ENCODE measurements at regions not wholly inside any gene's neighbourhood (a gene's known extent, or its start where the extent isn't known, plus 50 kb on each side); places are given as distances from the start of the nearest gene placed in this dataset.

- DNase-seq, result no peak
Measured at GRCh38 chr6:147621263-147621662, 112.8 kb downstream of the SAMD5 start.

- DNase-seq, result no peak
Measured at GRCh38 chr6:147621961-147622360, 113.5 kb downstream of the SAMD5 start.

- no peak for DNase-seq
Measured at GRCh38 chr6:147624946-147625515, 116.5 kb downstream of the SAMD5 start.

GRCh38 chr6:147625946-147626345 lies 117.5 kb downstream of the SAMD5 start:
- no peak for DNase-seq

GRCh38 chr6:147627411-147627810 lies 118.9 kb downstream of the SAMD5 start:
- DNase-seq, result no peak

GRCh38 chr6:147633191-147633590 lies 124.7 kb downstream of the SAMD5 start:
- DNase-seq, result no peak

- no peak for DNase-seq
Measured at GRCh38 chr6:147637620-147638195, 129.2 kb downstream of the SAMD5 start.

GRCh38 chr6:147639279-147639678 lies 130.8 kb downstream of the SAMD5 start:
- DNase-seq, result no peak

- DNase-seq, result no peak
Measured at GRCh38 chr6:147640606-147641005, 132.1 kb downstream of the SAMD5 start.

GRCh38 chr6:147641511-147641910 lies 133.0 kb downstream of the SAMD5 start:
- no peak for DNase-seq

- DNase-seq, result no peak
Measured at GRCh38 chr6:147642458-147642857, 134.0 kb downstream of the SAMD5 start.

- no peak for DNase-seq
Measured at GRCh38 chr6:147643341-147644200, 135.1 kb downstream of the SAMD5 start.

- DNase-seq, result no peak
Measured at GRCh38 chr6:147648916-147649315, 140.4 kb downstream of the SAMD5 start.

- no peak for DNase-seq
Measured at GRCh38 chr6:147651249-147652063, 143.0 kb downstream of the SAMD5 start.

- no peak for DNase-seq
Measured at GRCh38 chr6:147653631-147654030, 145.1 kb downstream of the SAMD5 start.

GRCh38 chr6:147654103-147654845 lies 145.8 kb downstream of the SAMD5 start:
- no peak for DNase-seq

- DNase-seq, result no peak
Measured at GRCh38 chr6:147660334-147661311, 152.1 kb downstream of the SAMD5 start.

- DNase-seq, result no peak
Measured at GRCh38 chr6:147662646-147663045, 154.2 kb downstream of the SAMD5 start.

GRCh38 chr6:147664092-147664491 lies 155.6 kb downstream of the SAMD5 start:
- no peak for DNase-seq

- no peak for DNase-seq
Measured at GRCh38 chr6:147666255-147666654, 157.8 kb downstream of the SAMD5 start.

- DNase-seq, result no peak
Measured at GRCh38 chr6:147667082-147667481, 158.6 kb downstream of the SAMD5 start.

Data from NCI-H748 treated with DMSO at 0.1 percent for 48 hours (cell line).